Activated T-cell treated with anti-CD3 and anti-CD28 coated beads, Interleukin-2, amount 50 U/mL, for 4 hours (primary cell): ENCODE measurements at regions not wholly inside any gene's neighbourhood (a gene's known extent, or its start where the extent isn't known, plus 50 kb on each side); places are given as distances from the start of the nearest gene placed in this dataset.
A peak's percentile ranks its signal among the peaks of the same experiment; 100 is the strongest.

Experiments used
- ATAC-seq, 2 donors: fragments of 200-7000 bp; cut with Tn5 transposase; one replicate each; pipeline ENCODE4 v1.10.0; 2021
- DNase-seq: peaks from one replicate; pipeline ENCODE4 v3.0.0-alpha.2; 2020
- H3K27me3 Mint-ChIP-seq: one replicate; pipeline ENCODE4 v1.8.0; 2021; ENCODE audit warnings: low read depth, mixed read lengths
- H3K36me3 Mint-ChIP-seq: one replicate; pipeline ENCODE4 v1.8.0; 2022; ENCODE audit warnings: mixed read lengths; ENCODE audit not compliant: insufficient read depth
- H3K4me1 Mint-ChIP-seq: one replicate; pipeline ENCODE4 v1.8.0; 2021; ENCODE audit warnings: low read depth, mixed read lengths
- H3K4me3 Mint-ChIP-seq: one replicate; pipeline ENCODE4 v1.8.0; 2021; ENCODE audit warnings: mild to moderate bottlenecking, moderate library complexity, mixed read lengths
- H3K9me3 Mint-ChIP-seq: one replicate; pipeline ENCODE4 v1.8.0; 2021; ENCODE audit warnings: mixed read lengths

DNA sequence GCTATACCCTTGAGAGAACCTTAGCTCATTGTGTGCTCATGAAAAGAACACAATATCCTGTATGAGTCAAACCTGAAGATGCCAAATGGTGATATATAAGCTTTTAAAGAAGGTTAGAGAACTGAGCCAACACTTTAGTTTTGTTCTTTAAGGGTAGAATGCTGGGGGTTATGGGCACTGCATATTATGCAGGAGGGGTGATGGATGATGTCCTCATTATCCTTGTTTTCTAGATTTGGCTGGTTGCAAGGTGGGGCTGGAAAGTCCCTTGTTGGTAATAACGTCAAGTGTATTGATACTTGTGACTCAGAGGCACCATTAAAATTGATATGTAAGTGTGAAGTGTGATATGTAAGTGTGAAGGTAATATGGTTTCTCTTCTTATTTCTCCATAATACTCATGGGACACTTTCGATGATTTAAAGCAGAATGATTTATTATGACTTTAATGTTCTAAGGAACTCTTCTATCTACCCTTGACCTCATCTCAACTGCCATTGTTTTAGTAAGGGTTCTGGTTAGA lies 113.7 kb upstream of the DTNBP1 start:
- ATAC-seq: peak; percentile 93 to 94
- DNase-seq: no peak
- Mint-ChIP-seq H3K27me3 (peaks cover 2% of the 10 kb centered on the region), H3K4me1 (peaks cover 22% of the 10 kb centered on the region), H3K9me3 (no peaks in the 10 kb centered on the region), H3K4me3 (no peak overlapping the region), H3K36me3 (no peaks in the 10 kb centered on the region)

DNA sequence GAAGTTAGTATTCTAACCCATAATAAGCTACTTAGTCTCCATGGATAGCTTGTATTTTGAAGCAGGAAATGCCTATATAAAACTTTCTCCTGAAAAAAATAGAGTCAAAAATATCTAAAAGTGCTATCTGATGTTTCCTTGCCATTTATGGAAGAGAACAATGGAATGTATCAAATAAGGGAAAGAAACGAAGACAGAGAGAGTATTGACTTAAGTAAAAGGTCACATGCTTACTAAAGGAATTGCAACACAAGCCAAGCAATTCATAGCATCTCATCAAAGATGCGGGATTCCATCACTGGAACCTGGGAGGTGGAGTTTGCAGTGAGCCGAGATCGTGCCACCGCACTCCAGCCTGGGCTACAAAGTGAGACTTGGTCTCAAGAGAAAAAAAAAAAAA lies 112.9 kb upstream of the DTNBP1 start:
- Mint-ChIP-seq H3K27me3 (peaks cover 2% of the 10 kb centered on the region), H3K4me3 (no peak overlapping the region), H3K36me3 (no peaks in the 10 kb centered on the region), H3K9me3 (no peaks in the 10 kb centered on the region), H3K4me1 (peaks cover 24% of the 10 kb centered on the region)
- ATAC-seq: no peak
- DNase-seq: no peak

DNA sequence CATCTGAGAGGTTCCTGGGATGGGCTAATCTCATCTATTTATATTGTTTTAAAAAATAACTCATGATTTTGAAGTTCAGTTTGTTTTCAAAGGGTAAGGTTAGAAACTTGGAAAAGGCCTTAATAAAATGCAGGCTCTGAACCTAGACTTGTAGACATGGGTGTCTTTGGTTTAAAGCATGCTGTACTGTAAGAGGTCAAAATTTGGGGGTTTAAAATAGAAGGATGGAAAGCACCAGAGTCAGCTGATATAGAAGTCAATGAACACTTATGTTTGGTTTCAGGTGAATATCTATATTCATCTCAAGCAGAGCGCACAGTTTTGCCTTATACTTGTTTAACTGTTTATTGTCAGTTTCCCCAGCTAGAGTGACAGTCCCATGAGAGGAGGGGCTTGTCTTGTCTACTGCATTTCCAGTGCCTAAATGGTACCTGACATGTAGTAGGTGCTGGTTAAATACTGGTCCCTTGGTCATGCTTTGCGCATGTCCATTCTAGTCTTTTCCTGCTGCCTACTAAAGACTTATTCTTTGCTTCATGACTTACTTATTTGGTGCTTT lies 112.3 kb upstream of the DTNBP1 start:
- Mint-ChIP-seq H3K27me3 (peaks cover 3% of the 10 kb centered on the region), H3K36me3 (no peaks in the 10 kb centered on the region), H3K4me1 (peaks cover 25% of the 10 kb centered on the region), H3K9me3 (no peaks in the 10 kb centered on the region), H3K4me3 (no peak overlapping the region)
- ATAC-seq (no peak), DNase-seq (no peak)

DNA sequence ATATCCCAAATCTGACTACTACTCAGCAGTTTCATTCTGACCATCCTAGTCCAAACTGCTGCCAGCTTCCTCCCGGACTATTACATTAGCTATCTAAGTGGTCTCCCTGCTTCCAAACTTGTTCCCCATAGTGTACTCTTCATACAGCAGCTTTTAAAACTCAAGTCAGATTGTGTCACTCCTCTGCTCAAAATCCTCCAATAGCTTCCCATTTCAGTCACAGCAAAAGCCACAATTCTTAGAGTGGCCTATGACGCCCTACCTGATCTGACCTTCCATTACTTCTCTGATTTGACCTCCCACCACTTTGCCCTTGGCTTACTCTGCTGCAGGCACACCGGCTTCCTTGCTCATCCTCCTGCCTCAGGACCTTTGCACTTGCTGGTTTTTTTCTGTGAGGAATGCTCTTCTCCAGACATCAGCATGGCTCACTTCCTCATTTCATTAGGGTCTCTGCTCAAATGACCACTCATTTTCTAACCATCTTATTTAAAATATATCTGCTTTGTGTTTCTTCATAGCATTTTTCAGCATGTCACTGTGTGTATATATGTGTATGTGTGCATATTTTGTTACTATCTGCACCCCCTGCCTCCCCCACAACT lies 111.1 kb upstream of the DTNBP1 start:
- peaks cover 25% of the 10 kb centered on the region for H3K4me1 Mint-ChIP-seq
- ATAC-seq (no peak), DNase-seq (no peak)
- no peaks in the 10 kb centered on the region for H3K9me3 Mint-ChIP-seq
- peaks cover 1% of the 10 kb centered on the region for H3K27me3 Mint-ChIP-seq
- H3K36me3 Mint-ChIP-seq: no peaks in the 10 kb centered on the region
- H3K4me3 Mint-ChIP-seq: no peak overlapping the region

DNA sequence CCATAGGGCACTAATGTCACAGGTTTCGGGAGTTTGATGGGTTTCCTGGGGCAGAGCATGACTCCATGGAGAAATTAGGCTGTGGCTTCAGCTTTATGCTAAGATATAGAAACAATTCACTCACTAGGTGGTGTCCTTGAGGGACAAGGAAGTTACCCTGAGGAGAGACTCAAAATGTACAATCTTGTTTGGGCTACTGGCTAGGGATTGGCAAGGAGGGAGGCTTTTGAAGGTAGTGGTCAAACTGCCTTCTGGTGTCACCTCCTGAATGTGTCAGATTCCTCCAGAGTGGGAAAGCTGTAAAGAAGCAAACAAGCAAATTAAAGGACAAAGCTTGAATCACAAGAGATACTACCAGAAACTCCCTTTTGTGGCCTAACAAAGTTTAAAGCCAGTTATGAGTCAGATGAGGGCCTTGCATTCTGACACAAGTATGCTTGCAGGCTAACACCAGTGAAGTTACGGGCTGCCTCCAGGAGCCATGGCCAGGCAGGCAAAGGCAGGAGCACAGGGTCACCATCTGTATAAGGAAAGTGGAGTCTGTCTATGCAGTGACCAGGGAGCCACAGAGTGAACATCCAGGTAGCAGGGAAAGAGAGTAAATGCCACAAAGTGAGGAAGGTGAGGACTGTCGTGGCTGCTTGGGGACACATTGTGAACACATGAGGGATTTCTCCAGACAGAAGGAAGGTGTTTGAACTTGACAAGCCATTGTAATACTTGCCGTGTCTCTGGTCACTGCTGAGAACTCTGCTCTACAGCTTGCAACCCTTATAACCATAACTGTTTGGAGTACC lies 107.7 kb upstream of the DTNBP1 start:
- Mint-ChIP-seq H3K4me1 (peaks cover 7% of the 10 kb centered on the region), H3K4me3 (no peak overlapping the region), H3K36me3 (no peaks in the 10 kb centered on the region), H3K27me3 (peaks cover 1% of the 10 kb centered on the region), H3K9me3 (no peaks in the 10 kb centered on the region)
- ATAC-seq: peak; percentile 81
- no peak for DNase-seq

DNA sequence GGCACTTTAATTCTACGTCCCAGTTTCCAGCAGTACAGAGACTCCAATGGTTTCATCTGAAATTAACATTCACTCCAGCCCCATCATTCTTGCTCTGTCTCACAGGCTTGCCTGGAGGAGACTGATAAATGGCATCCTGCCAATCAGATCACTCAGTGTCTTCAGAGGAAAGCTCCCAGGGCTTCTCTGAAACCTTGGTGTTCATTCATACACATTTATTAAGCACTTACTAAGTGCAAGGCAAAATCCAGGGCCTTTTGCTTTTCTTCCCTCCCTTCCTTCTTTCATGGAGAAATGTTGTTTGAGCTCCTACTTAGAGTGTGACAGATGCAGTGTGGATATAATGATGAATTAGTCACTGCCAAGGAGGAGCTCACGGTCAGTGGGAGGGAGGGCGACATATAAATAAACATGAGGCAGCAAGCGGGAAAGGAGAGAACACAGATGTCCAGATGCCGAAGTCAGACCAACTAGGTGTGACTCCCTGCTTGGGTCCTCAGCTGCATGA lies 106.7 kb upstream of the DTNBP1 start:
- DNase-seq (no peak), ATAC-seq (no peak)
- peaks cover 7% of the 10 kb centered on the region for H3K4me1 Mint-ChIP-seq
- no peaks in the 10 kb centered on the region for H3K9me3 Mint-ChIP-seq
- no peak overlapping the region for H3K4me3 Mint-ChIP-seq
- peaks cover 1% of the 10 kb centered on the region for H3K27me3 Mint-ChIP-seq
- H3K36me3 Mint-ChIP-seq: no peaks in the 10 kb centered on the region

DNA sequence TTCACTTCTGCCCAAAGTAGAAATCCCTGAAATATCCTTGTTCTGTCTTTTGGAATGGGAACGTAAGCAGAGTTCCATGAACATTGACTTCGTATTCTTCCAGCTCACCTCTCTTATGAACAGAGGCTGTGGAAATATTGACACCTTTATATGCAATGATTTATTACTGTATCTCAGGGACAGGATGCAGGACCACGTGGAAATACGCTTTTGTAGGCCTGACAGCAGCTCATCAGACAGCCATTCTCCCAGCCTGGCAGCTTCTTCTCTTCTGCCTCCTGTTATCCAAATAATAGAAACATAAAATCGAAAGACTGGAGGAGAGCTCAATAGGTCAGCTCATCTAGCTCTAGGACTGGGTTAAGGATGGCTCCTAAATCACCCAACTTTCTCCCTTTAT lies 106.2 kb upstream of the DTNBP1 start:
- H3K36me3 Mint-ChIP-seq: no peaks in the 10 kb centered on the region
- ATAC-seq (no peak), DNase-seq (no peak)
- no peaks in the 10 kb centered on the region for H3K9me3 Mint-ChIP-seq
- H3K27me3 Mint-ChIP-seq: peaks cover 5% of the 10 kb centered on the region
- H3K4me3 Mint-ChIP-seq: no peak overlapping the region
- peaks cover 7% of the 10 kb centered on the region for H3K4me1 Mint-ChIP-seq

DNA sequence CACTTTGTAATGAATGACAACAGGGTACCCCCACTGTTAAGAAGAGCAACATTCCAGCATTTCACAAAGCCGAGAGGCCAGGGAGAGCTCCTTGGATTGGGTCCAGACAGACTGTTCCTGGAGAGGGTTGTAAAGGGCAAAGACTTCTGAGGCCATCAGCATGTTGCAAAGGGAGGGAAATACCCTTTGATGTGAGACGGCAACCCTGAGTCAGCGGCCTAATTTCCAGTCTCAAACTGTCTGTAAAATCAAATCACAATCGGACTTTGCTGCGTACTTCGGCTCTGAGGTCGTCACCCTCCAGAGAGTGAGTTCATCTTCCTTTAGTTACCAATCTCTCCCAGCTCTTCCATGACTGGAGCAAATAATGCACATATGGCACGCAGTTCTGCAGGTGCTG lies 101.0 kb upstream of the DTNBP1 start:
- peaks cover 4% of the 10 kb centered on the region for H3K27me3 Mint-ChIP-seq
- no peak for ATAC-seq
- H3K9me3 Mint-ChIP-seq: no peaks in the 10 kb centered on the region
- H3K36me3 Mint-ChIP-seq: no peaks in the 10 kb centered on the region
- no peaks in the 10 kb centered on the region for H3K4me1 Mint-ChIP-seq
- H3K4me3 Mint-ChIP-seq: no peak overlapping the region
- DNase-seq: no peak

DNA sequence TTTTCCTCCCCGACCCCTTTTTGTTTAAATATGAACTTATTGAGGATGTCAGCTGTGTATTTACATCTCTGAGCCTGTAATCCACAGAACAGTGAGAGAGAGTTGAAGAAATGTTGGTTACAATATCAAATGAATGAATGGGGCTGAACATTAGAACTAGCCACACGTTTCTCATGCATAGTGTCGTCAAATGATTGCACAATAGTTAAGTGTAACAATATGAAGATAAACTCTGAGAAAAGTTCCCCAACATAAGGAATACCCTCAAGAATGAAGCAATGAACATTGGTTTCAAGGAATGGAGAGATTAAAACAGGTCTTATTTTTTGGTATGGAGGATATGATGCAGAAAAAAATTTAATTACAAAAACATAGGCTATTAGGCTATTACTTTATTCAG lies 100.5 kb upstream of the DTNBP1 start:
- DNase-seq: no peak
- H3K36me3 Mint-ChIP-seq: no peaks in the 10 kb centered on the region
- H3K27me3 Mint-ChIP-seq: peaks cover 4% of the 10 kb centered on the region
- no peaks in the 10 kb centered on the region for H3K4me1 Mint-ChIP-seq
- ATAC-seq: no peak
- no peak overlapping the region for H3K4me3 Mint-ChIP-seq
- no peaks in the 10 kb centered on the region for H3K9me3 Mint-ChIP-seq

DNA sequence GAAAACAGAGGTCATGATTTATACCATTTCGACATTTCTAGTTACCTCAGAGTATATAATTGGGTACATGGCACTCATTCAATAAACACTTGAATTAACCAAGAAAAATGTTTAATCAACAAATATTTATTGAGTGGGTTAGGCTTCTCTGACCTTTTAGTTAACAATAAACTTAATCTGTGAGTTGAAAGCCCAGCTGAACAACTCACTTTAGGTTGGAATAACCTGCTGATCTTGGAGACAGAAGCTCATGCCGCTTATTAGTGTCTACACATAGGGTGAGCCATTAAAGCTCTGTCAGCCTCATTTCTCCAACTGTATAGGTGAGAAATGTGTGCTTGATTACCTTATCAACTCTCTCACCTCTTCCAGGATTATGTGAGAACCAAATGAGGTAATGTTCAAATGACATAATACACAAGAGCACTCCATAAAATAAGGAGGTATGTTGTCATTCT lies 98.2 kb upstream of the DTNBP1 start:
- H3K27me3 Mint-ChIP-seq: peaks cover 4% of the 10 kb centered on the region
- DNase-seq (no peak), ATAC-seq (no peak)
- no peaks in the 10 kb centered on the region for H3K36me3 Mint-ChIP-seq
- H3K9me3 Mint-ChIP-seq: no peaks in the 10 kb centered on the region
- no peaks in the 10 kb centered on the region for H3K4me1 Mint-ChIP-seq
- no peak overlapping the region for H3K4me3 Mint-ChIP-seq

DNA sequence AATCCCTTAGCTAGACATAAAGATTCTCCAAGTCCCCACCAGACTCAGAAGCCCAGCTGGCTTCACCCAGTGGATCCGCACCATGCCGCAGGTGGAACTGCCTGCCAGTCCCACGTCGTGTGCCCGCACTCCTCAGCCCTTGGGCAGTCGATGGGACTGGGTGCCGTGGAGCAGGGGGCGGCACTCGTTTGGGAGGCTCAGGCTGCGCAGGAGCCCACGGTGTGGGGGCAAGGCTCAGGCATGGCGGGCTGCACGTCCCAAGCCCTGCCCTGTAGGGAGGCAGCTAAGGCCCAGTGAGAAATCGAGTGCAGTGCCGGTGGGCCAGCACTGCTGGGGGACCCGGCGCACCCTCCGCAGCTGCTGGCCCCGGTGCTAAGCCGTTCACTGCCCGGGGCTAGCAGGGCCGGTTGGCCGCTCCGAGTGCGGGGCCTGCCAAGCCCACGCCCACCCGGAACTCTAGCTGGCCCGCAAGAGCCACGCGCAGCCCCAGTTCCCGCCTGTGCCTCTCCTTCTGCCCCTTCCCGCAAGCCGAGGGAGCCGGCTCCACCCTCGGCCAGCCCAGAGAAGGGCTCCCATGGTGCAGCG lies 95.9 kb upstream of the DTNBP1 start:
- Mint-ChIP-seq H3K4me1 (no peaks in the 10 kb centered on the region), H3K27me3 (no peaks in the 10 kb centered on the region), H3K9me3 (no peaks in the 10 kb centered on the region), H3K36me3 (no peaks in the 10 kb centered on the region), H3K4me3 (no peak overlapping the region)
- no peak for ATAC-seq
- DNase-seq: no peak

DNA sequence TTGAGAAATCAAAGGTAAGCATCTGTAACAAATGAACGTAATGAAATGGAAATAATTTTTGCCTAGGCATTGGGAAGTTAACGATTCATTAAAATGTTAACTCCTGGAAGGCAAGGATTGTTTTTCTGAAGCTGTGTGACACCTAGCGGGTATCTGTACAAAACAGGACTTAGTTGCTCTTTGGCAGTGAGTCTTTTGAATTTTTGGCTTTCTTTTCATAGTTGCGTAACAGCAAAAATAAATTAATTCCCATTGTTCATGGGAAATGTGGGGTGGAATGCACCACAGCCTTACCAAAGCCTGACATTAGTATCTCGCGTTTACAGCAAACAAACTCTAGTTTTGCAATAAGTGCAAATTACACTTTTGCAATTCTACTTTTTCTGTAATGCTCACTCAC lies 92.7 kb upstream of the DTNBP1 start:
- no peaks in the 10 kb centered on the region for H3K27me3 Mint-ChIP-seq
- H3K4me3 Mint-ChIP-seq: no peak overlapping the region
- no peak for DNase-seq
- H3K4me1 Mint-ChIP-seq: no peaks in the 10 kb centered on the region
- no peaks in the 10 kb centered on the region for H3K36me3 Mint-ChIP-seq
- no peak for ATAC-seq
- no peaks in the 10 kb centered on the region for H3K9me3 Mint-ChIP-seq

DNA sequence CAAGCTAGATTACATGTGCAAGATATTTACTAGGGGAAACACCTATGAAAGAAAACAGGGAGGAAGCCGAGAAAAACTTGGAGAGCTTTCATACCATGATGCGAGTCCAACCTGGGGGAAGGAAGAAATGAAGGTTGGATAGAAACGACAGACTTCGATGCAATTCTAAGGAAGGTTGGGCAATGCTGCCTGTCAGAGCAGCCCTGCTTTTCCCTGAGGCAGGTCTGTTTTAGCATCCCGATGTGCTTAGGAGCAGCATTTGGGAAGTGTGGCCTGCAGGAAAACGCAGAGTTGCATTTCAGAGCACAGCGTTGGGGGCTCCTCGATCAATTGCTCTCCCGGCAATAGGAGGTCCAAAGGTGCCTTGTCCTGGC lies 91.9 kb upstream of the DTNBP1 start:
- Mint-ChIP-seq H3K4me3 (no peak overlapping the region), H3K36me3 (no peaks in the 10 kb centered on the region)

DNA sequence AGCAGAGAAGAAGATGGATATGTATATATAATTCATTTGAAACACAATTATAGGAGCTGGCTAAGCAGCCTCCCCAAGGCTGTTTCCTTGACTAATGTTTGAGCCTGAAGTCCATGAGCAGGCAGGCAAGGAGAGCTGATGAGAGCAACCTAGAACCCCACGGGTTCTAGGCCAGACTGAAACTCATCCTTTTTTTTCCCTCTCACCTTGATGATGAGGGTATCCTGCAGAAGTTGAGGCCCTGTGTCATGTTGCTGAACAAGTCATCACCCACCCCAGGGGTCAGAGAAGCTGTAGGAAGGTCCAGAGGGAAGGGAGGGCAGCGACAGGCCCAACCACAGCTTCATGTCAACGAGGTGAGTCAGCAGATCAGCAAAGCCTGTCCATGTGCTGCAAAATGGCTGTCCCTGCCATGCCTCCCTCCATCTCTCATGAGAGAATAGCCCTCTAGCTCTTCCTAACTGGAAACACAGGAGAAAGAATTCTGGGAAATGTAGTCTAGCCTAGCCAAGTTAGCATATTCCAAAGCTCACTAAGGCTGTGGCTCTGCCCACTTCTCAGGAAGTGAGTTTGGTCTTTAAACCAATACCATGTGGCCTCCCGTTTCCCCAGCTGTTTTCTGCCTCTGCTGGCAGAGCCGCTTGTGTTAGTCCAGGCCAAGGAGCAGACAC lies 91.3 kb upstream of the DTNBP1 start:
- DNase-seq: no peak
- no peaks in the 10 kb centered on the region for H3K27me3 Mint-ChIP-seq
- no peak overlapping the region for H3K4me3 Mint-ChIP-seq
- H3K36me3 Mint-ChIP-seq: no peaks in the 10 kb centered on the region
- no peak for ATAC-seq
- H3K9me3 Mint-ChIP-seq: no peaks in the 10 kb centered on the region
- H3K4me1 Mint-ChIP-seq: no peaks in the 10 kb centered on the region

More for the DNA sequence above, 91.9 kb upstream of the DTNBP1 start:
- no peak for DNase-seq
- no peaks in the 10 kb centered on the region for H3K27me3 Mint-ChIP-seq
- H3K9me3 Mint-ChIP-seq: no peaks in the 10 kb centered on the region
- H3K4me1 Mint-ChIP-seq: no peaks in the 10 kb centered on the region
- no peak for ATAC-seq
